Lower leg skin (tissue), 3 donors: ENCODE measurements at regions not wholly inside any gene's neighbourhood (a gene's known extent, or its start where the extent isn't known, plus 50 kb on each side); places are given as distances from the start of the nearest gene placed in this dataset.

Experiments
- POLR2A ChIP-seq, 2 donors: fragments of 450-650 bp; IDR thresholded peaks; one replicate each; pipeline ENCODE4 v1.6.1; 2016 to 2017; ENCODE audit warnings: antibody characterized with exemption in 2 of 2, mild to moderate bottlenecking in 1 of 2, moderate library complexity in 1 of 2
- TF ChIP-seq, protein P1 (sequence below), 3 donors: fragments of 450-650 bp; IDR thresholded peaks; one replicate each; pipeline ENCODE4 v1.5.1; 2016; ENCODE audit warnings: antibody characterized with exemption in 3 of 3, mild to moderate bottlenecking in 3 of 3, moderate library complexity in 2 of 3

DNA sequence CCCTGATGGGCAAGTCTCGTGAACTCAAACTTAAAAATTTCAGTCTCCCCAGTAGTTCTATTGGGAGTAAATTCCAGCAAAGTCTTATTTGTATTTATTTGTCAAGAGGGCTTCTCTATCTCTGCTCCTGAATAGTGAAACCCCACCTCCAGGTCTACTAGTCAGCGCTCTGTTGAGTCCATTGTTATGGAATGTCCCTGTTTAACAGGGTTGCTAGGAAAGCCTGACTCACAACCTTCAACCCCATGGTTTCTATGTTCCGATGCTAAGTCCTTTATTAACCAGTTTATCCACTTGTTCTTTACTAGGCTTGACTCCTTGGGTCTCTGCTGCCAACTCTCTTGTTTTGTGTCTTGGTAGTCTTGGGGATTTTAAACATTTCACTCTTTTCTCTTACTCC is 250.7 kb upstream of the MYOCD start:
- TF ChIP-seq, protein P1, sequence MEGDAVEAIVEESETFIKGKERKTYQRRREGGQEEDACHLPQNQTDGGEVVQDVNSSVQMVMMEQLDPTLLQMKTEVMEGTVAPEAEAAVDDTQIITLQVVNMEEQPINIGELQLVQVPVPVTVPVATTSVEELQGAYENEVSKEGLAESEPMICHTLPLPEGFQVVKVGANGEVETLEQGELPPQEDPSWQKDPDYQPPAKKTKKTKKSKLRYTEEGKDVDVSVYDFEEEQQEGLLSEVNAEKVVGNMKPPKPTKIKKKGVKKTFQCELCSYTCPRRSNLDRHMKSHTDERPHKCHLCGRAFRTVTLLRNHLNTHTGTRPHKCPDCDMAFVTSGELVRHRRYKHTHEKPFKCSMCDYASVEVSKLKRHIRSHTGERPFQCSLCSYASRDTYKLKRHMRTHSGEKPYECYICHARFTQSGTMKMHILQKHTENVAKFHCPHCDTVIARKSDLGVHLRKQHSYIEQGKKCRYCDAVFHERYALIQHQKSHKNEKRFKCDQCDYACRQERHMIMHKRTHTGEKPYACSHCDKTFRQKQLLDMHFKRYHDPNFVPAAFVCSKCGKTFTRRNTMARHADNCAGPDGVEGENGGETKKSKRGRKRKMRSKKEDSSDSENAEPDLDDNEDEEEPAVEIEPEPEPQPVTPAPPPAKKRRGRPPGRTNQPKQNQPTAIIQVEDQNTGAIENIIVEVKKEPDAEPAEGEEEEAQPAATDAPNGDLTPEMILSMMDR (IDR thresholded peaks at IDR 0.05): no peak
- no peak for TF ChIP-seq POLR2A (IDR thresholded peaks at IDR 0.05)
